ENCODE measurements at regions not wholly inside any gene's neighbourhood (a gene's known extent, or its start where the extent isn't known, plus 50 kb on each side); places are given as distances from the start of the nearest gene placed in this dataset.

GRCh38 chr1:2969845-2970291 lies 51.4 kb upstream of the ACTRT2 start:
- TF ChIP-seq CTCF (IDR thresholded peaks at IDR 0.05 in 4 of 5, conservative IDR thresholded peaks at IDR 0.05 in 1 of 5) (no peak), POLR2A (IDR thresholded peaks at IDR 0.05) (no peak)

All from gastrocnemius medialis (tissue), 4 donors.